HEK293T (cell line): ENCODE measurements at regions not wholly inside any gene's neighbourhood (a gene's known extent, or its start where the extent isn't known, plus 50 kb on each side); places are given as distances from the start of the nearest gene placed in this dataset.

ENCODE experiments used
- CTCF ChIA-PET: fragments of 350-600 bp; formaldehyde crosslinking; extraction: SDS; loops from one replicate; lab custom pipeline; 2021; ENCODE audit warnings: antibody characterized with exemption, inconsistent platforms; lab: Yijun Ruan, JAX
- POLR2A ChIA-PET: fragments of 350-600 bp; formaldehyde crosslinking; extraction: SDS; loops from one replicate; lab custom pipeline; 2020; ENCODE audit warnings: antibody characterized with exemption, inconsistent platforms; lab: Yijun Ruan, JAX
- DNase-seq: peaks from one replicate; pipeline ENCODE4 v3.0.0; 2012; ENCODE audit warnings: mixed read lengths; ENCODE audit errors: extremely low spot score
- ARNT ChIP-seq: fragments of 450-650 bp; IDR thresholded peaks from 2 replicates; pipeline ENCODE4 v1.6.1; 2017; ENCODE audit warnings: mild to moderate bottlenecking
- BHLHE40 ChIP-seq: fragments of 450-650 bp; IDR thresholded peaks from 2 replicates; pipeline ENCODE4 v1.6.1; 2016; ENCODE audit warnings: mild to moderate bottlenecking, moderate library complexity, borderline replicate concordance
- CTBP1 ChIP-seq: fragments of 450-650 bp; IDR thresholded peaks from 2 replicates; pipeline ENCODE4 v1.6.1; 2016; ENCODE audit warnings: borderline replicate concordance
- ELF4 ChIP-seq: fragments of 450-650 bp; IDR thresholded peaks from 2 replicates; pipeline ENCODE4 v1.6.1; 2017; ENCODE audit warnings: antibody characterized with exemption
- FOXA1 ChIP-seq: fragments of 450-650 bp; IDR thresholded peaks from 2 replicates; pipeline ENCODE4 v1.6.1; 2016; ENCODE audit warnings: mild to moderate bottlenecking
- FOXK2 ChIP-seq: fragments of 450-650 bp; IDR thresholded peaks from 2 replicates; pipeline ENCODE4 v1.6.1; 2016; ENCODE audit warnings: mild to moderate bottlenecking
- FOXM1 ChIP-seq: fragments of 450-650 bp; IDR thresholded peaks from 2 replicates; pipeline ENCODE4 v1.6.1; 2017; ENCODE audit warnings: mild to moderate bottlenecking, borderline replicate concordance
- HDGF ChIP-seq: fragments of 450-650 bp; IDR thresholded peaks from 2 replicates; pipeline ENCODE4 v1.6.1; 2017; ENCODE audit warnings: antibody characterized with exemption, borderline replicate concordance
- L3MBTL2 ChIP-seq: fragments of 450-650 bp; conservative IDR thresholded peaks from 2 replicates; pipeline ENCODE4 v1.6.1; 2016; ENCODE audit warnings: mild to moderate bottlenecking
- LEF1 ChIP-seq: fragments of 450-650 bp; IDR thresholded peaks from 2 replicates; pipeline ENCODE4 v1.6.1; 2017; ENCODE audit warnings: mild to moderate bottlenecking, borderline replicate concordance
- NFRKB ChIP-seq: fragments of 450-650 bp; IDR thresholded peaks from 2 replicates; pipeline ENCODE4 v1.6.1; 2016; ENCODE audit warnings: mild to moderate bottlenecking, moderate library complexity
- SP1 ChIP-seq: fragments of 450-650 bp; IDR thresholded peaks from 2 replicates; pipeline ENCODE4 v1.6.1; 2017
- SUZ12 ChIP-seq: fragments of 450-650 bp; IDR thresholded peaks from 2 replicates; pipeline ENCODE4 v1.6.1; 2016; ENCODE audit warnings: mild to moderate bottlenecking
- TARDBP ChIP-seq: fragments of 450-650 bp; IDR thresholded peaks from 2 replicates; pipeline ENCODE4 v1.6.1; 2016
- ZNF384 ChIP-seq: fragments of 450-650 bp; IDR thresholded peaks from 2 replicates; pipeline ENCODE4 v1.6.1; 2016
- TF ChIP-seq, protein P1 (sequence below): fragments of 450-650 bp; IDR thresholded peaks from 2 replicates; pipeline ENCODE4 v1.6.1; 2016

DNA sequence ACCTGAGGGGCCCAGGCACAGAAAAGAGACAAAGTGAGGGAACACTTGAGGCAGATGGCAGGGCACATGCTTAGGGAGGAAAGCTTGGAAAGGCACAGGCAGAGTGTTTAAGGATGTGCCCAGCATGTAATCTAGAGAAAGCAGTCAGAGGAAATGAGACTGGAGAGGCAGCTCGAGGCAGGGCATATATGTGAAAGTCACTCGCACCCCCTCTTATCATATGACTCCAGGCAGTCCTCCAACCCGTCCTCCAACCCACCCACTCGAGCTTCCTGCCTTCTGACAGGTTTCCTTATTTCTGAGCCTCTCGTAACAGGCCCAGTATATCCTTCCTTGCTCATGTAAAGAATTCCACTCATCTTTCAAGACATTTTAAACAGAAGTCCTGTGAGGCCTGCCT is 294.0 kb downstream of the SOX2 start:
- CTCF ChIA-PET: no interaction called here
- TF ChIP-seq ELF4 (no peak), FOXK2 (no peak), L3MBTL2 (no peak), HDGF (no peak), SUZ12 (no peak), LEF1 (no peak), ZNF384 (no peak), CTBP1 (no peak), NFRKB (no peak), FOXM1 (no peak), FOXA1 (no peak), ARNT (no peak), SP1 (no peak), TARDBP (no peak), BHLHE40 (no peak)
- TF ChIP-seq, protein P1, sequence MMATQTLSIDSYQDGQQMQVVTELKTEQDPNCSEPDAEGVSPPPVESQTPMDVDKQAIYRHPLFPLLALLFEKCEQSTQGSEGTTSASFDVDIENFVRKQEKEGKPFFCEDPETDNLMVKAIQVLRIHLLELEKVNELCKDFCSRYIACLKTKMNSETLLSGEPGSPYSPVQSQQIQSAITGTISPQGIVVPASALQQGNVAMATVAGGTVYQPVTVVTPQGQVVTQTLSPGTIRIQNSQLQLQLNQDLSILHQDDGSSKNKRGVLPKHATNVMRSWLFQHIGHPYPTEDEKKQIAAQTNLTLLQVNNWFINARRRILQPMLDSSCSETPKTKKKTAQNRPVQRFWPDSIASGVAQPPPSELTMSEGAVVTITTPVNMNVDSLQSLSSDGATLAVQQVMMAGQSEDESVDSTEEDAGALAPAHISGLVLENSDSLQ: no peak
- DNase-seq: no peak
- POLR2A ChIA-PET: no interaction called here

- no peak for TF ChIP-seq TARDBP
- no peak for TF ChIP-seq SUZ12
- no peak for TF ChIP-seq ARNT
- no peak for TF ChIP-seq FOXA1
- TF ChIP-seq FOXM1: no peak
- TF ChIP-seq, protein P1: no peak
- no peak for TF ChIP-seq CTBP1
- no peak for TF ChIP-seq SP1
- no peak for TF ChIP-seq ELF4
- DNase-seq: no peak
- ChIA-PET CTCF (no interaction called here), POLR2A (no interaction called here)
Measured at GRCh38 chr3:182006431-182006830, 294.7 kb downstream of the SOX2 start.

DNA sequence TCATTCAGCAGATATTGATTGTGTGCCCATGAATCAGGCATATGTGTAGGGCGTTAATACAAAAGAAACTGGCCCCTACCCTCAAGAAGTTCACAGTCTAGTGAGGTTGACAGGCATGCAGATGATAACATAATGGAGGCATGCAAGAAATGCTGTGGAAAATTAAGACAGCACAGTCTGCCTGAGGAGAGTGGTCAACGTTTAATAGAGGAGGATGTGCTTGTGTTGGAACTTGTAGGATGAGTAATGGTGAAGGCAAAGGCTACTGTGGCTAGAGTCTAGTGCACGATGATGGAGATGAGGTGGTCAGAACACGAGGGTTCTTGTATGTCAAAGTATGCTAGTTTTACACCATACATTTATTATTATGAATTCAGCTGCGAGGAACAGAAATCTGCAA is 295.7 kb downstream of the SOX2 start:
- DNase-seq: no peak
- TF ChIP-seq ELF4: no peak
- no peak for TF ChIP-seq TARDBP
- TF ChIP-seq ARNT: no peak
- no peak for TF ChIP-seq BHLHE40
- TF ChIP-seq SP1: no peak
- TF ChIP-seq FOXA1: no peak
- no peak for TF ChIP-seq LEF1
- TF ChIP-seq NFRKB: no peak
- no peak for TF ChIP-seq L3MBTL2
- no peak for TF ChIP-seq SUZ12
- TF ChIP-seq CTBP1: no peak
- TF ChIP-seq FOXK2: no peak
- TF ChIP-seq HDGF: no peak
- no peak for TF ChIP-seq FOXM1
- TF ChIP-seq, protein P1: no peak
- TF ChIP-seq ZNF384: no peak
- ChIA-PET POLR2A (no interaction called here), CTCF (no interaction called here)

DNA sequence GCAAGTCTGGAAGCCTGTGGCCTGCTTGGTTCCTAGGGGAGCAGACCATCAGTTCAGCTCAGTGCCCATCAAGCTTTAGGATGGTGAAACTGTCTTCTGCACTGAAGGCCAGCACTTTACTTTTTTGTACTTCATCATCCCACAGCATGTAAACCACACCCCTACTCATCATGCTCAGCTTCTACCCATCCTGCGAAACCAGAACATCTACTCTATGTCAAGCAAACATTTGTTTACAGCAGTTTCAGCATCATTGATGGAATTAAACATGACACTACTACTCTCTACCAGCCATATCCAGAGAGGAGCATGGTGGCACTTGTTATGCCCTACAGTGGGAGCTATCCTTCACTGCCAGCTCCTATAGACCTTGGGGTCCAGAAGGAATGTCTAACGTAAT is 306.6 kb downstream of the SOX2 start:
- CTCF ChIA-PET: no interaction called here
- DNase-seq: no peak
- no peak for TF ChIP-seq ARNT
- no peak for TF ChIP-seq FOXM1
- TF ChIP-seq ZNF384: no peak
- TF ChIP-seq LEF1: no peak
- TF ChIP-seq BHLHE40: no peak
- no peak for TF ChIP-seq FOXA1
- TF ChIP-seq TARDBP: no peak
- TF ChIP-seq FOXK2: no peak
- TF ChIP-seq SUZ12: no peak
- TF ChIP-seq CTBP1: no peak
- TF ChIP-seq ELF4: no peak
- POLR2A ChIA-PET: no interaction called here

GRCh38 chr3:182019926-182020325 is 308.2 kb downstream of the SOX2 start:
- CTCF ChIA-PET: no interaction called here
- TF ChIP-seq, protein P1: no peak
- TF ChIP-seq ARNT (no peak), TARDBP (no peak), CTBP1 (no peak), FOXM1 (no peak), FOXA1 (no peak), HDGF (no peak), NFRKB (no peak), LEF1 (no peak), SP1 (no peak), SUZ12 (no peak), ELF4 (no peak), L3MBTL2 (no peak)

DNA sequence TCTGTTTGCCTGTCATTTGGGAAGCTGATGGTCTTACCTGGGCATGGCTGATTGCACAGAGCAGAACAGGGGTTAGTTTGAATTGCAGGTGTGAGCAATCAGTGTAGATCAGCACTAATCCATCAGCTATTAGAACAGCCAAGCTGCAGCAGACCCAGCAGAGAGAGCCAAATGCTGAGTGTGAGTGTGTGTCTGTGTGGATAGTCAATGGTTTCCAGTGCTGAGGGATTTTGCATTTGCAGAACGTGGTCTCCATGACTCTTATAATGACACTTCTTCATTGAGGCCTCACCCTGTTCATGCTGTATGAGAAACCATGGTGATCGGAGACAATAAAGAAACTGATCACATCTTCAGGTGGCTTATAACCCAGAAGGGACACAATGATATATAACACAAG is 312.1 kb downstream of the SOX2 start:
- POLR2A ChIA-PET: no interaction called here
- CTCF ChIA-PET: no interaction called here
- no peak for DNase-seq
- TF ChIP-seq TARDBP (no peak), ELF4 (no peak), LEF1 (no peak), FOXK2 (no peak), HDGF (no peak), NFRKB (no peak), ZNF384 (no peak), SUZ12 (no peak), FOXA1 (no peak), FOXM1 (no peak)
- TF ChIP-seq, protein P1: no peak

More at GRCh38 chr3:182019926-182020325, 308.2 kb downstream of the SOX2 start:
- POLR2A ChIA-PET: no interaction called here
- DNase-seq: no peak
